8988T (cell line): ENCODE measurements at regions not wholly inside any gene's neighbourhood (a gene's known extent, or its start where the extent isn't known, plus 50 kb on each side); places are given as distances from the start of the nearest gene placed in this dataset.

Experiments used
- DNase-seq: peaks from one replicate; pipeline ENCODE4 v3.0.0; 2011

DNA sequence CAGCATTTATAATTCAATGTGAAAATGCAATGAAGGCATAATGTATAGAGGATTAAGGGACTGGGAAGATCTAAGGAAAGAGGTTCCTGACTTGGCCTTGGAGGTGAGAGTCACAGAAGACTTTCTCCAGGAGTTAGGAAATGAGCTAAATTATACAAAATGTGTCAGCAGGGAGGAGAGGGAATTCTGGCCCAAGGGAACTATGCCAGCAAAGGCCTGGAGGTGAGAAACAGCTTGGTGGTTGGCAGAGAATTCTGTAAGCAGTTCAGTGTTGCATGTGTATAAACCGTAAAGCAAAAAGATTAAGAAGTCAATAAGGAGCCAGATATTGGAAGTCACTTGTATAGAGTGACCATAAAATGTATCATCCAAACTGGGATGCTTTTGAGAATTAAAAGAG is 142.2 kb upstream of the SESN3 start:
- no peak for DNase-seq

- DNase-seq, result no peak
Measured at GRCh38 chr11:95372097-95372656, 141.2 kb upstream of the SESN3 start.

GRCh38 chr11:95371153-95371552 is 140.2 kb upstream of the SESN3 start:
- DNase-seq, result no peak

GRCh38 chr11:95367726-95368125 is 136.7 kb upstream of the SESN3 start:
- no peak for DNase-seq

DNA sequence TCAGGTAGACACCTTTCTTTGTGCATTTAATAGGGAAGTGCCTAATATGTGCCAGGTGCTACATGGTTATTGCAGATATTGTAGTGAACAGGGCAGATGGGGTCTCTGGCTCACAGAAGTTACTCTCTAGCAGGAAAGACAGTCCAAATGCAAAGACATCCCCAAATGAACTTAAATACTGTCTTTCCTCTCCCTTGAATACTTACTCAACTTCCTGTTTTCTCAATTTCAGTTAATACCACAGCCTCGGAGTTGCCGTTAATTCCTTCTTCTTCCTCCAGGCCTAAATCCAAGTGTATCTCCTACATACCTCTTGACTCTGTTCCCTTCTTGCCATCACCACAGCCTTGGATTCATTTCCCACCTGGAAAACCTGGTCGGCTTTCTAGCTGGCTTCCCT is 134.3 kb upstream of the SESN3 start:
- DNase-seq, result no peak

- no peak for DNase-seq
Measured at GRCh38 chr11:95364324-95365295, 133.6 kb upstream of the SESN3 start.

DNA sequence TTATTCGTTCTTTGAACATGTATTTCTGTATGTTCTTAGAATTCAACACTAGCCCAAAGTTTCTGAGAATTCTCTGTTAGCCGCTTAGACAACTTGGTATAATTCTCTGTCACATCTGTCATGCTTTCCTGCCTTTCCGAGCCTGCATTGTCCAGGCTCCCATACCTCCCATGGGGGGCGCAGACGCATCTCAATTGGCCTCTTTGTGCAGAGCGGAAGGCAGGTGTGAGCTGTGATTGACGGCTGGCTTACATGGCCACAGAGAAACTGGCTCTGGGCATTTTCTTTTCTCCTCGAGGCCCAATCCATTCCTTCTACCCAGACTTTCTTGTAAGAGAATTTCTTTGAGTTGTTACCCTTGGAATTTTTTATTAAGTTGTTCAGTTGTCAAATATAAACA is 132.7 kb upstream of the SESN3 start:
- DNase-seq, result no peak

GRCh38 chr11:95363164-95363563 is 132.2 kb upstream of the SESN3 start:
- DNase-seq, result no peak

GRCh38 chr11:95361180-95361579 is 130.2 kb upstream of the SESN3 start:
- DNase-seq, result no peak

DNA sequence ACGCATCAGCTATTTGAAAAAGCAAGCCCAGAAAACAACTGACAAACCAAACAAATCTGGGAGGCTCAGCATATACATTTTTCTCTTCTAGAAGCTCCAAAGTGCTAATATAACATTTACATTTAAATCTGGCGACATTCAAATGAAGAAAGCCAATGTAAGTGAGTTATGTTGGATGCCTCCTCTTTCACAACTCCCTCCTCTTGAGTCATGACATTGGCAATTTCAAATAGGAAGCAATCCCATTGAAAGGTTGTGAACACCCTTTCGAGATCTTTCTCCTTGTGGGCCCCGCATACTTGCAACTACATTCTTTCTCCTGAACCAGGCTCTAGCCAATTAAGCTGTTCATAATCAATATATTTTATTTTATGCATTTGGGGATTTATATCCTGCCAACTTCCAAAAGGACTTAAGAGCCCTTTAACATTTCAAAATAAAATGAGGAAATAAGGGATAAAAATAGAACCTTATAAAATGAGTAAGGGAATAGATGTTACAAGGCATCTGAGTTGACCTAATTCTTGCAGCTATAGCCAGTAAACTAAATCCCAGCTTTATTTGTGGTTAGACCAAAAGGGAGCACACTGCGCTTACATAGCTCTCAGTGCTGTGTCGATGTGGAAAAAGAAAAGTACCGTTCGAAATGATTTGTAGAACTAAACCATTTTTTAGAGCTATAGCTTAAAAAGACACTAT is 129.5 kb upstream of the SESN3 start:
- no peak for DNase-seq

- DNase-seq, result no peak
Measured at GRCh38 chr11:95359756-95360155, 128.8 kb upstream of the SESN3 start.

GRCh38 chr11:95359341-95359663 is 128.3 kb upstream of the SESN3 start:
- DNase-seq, result no peak

GRCh38 chr11:95358511-95359340 is 127.7 kb upstream of the SESN3 start:
- no peak for DNase-seq

GRCh38 chr11:95354304-95354703 is 123.3 kb upstream of the SESN3 start:
- DNase-seq, result no peak

GRCh38 chr11:95353706-95354105 is 122.7 kb upstream of the SESN3 start:
- no peak for DNase-seq

DNA sequence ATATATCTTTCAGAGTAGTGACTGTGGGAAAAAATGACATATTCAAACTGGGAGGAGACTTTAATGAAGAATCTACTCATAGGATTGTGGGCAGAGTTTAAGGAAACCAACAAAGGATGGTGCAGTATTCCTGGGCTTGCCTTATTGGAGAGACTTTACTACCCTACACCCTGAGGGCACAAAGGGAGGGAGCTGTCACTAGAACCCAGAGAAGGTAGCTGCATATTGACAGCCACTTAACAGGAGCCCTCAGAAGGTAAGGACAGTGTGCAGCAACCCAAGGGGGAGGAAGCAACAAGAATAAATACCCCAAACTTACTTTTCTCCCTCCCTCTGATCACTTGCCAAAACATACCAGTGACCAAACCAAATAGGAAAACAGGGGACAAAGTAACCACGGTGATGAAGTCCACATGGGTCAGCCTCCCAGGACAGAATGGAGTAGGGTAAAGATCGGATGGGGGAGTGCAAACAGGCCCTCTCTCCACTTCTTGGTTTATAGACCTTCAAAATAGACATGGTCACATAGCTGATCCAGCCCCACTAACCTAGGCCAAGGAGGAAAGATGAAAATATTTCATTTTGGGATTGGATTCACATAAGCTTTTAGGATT is 121.8 kb upstream of the SESN3 start:
- DNase-seq, result no peak

DNA sequence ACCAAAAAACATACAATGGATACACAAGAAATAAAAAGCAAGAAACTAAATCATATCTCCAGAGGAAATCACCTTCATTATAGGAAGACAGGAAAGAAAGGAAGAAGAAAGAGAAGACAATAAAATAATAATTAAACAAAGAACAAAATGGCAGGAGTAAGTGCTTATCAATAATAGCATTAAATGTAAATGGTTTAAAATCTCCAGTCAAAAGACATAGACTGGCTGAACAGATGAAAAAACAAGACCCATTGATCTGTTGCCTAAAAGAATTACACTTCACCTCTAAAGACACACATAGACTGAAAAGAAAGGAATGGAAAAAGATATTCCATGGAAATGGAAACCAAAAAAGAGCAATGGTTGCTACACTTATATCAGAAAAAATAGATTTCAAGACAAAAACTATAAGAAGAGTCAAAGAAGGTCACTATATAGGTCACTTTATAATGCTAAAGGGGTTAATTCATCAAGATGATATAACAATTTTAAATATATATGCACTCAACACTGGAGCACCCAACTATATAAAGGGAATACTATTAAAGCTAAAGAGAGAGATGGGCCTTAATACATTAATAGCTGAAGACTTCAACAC is 118.4 kb upstream of the SESN3 start:
- DNase-seq, result no peak

DNA sequence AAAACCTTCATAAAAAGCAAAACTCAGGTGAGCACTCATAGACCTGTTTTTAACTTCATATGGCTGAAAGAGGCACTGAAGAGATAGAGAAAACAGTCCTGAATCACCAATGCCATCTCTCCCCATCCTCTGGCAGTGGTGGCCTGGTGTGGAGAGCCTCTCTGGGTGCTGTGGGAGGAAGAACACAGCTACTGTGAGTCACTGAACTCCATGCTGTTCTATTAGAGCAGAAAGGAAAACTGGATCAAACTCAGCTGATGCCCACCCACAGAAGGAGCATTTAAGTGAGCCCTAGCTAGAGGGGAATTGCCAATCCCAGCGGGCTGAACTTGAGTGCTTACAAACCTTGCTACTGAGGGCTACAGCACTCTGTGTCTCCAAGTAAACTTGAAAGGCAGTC is 115.3 kb upstream of the SESN3 start:
- no peak for DNase-seq

GRCh38 chr11:95345651-95346050 is 114.6 kb upstream of the SESN3 start:
- no peak for DNase-seq

DNA sequence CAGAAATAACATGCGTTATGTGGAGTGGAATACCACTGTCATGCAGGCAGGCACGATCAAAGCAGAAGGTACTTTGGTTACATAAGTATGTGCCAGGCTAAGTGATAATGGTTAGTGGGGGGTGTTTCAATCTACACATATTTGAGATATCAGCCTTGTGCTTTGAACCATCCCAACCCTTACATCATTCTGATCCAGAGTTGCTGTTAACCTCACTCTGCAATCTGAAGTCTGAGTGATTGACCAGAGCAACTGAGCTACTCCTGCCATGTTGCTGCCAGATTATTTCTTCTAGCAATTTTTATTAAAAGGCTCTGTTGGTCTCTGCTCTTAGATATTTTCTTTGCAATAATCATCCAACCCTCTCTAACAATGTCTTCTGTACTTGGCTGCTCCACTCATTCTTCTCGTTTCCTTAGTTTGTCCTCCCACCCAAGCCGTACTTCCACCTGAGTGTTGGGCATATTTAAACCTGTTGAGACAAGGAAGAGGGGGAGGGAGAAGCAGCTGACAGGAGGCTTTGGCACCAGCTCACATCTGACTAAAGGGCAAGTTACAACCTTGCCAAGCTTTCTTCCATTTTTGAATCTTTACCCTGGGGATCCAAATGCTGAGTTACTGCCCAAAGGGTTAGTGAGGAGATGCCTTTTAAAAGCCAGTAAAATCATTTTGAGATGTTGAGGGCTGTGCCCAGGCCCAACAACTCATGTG is 114.1 kb upstream of the SESN3 start:
- DNase-seq, result no peak

DNA sequence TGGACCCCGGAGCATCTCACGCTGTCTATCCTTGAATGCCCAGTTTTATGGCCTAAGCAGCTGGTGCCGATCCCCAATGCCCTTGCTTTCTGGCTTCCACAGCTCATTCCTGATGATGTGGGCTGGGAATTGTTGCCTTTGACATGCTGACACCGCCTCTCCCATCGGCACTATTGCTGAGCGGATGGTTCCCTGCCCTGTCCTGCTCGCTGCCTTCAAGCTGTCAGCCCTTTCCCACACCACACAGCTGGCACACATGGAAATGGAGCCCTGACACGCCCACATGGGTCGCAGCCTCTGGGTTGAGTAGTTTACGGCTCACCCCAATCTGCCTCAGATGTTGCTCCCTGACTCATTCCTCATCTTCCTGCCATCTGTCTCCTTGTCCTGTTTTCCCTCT is 110.2 kb upstream of the SESN3 start:
- DNase-seq, result no peak
